ENCODE measurements at regions not wholly inside any gene's neighbourhood (a gene's known extent, or its start where the extent isn't known, plus 50 kb on each side); places are given as distances from the start of the nearest gene placed in this dataset.

DNA sequence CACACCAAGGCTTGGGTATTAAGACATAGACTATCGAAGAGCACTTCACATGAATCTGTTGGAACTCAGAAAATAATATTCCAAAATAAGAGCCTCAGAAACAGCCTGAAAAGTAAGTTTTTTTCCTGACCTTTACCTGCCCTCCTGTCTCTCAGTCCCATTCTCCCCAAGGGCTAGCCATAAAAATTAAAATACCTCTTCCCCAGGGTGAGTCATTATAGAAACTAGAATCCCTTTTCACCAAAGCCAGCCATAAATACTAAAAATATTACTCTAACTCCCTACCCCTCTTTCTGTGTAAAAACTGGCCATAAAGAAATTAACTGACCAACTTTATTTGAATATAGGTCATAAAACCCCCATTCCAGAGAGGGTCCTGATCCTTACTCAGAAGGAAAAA, 87.9 kb upstream of the TMEM106B start:
- Histone ChIP-seq H3K27me3 (ENCODE audit: insufficient read depth, low read depth) (no peaks in the 10 kb centered on the region), H3K27ac (no peak overlapping the region), H3K79me2 (ENCODE audit: insufficient read depth, low read depth) (no peaks in the 10 kb centered on the region), H4K20me1 (ENCODE audit: insufficient read depth) (no peaks in the 10 kb centered on the region), H3K4me1 (ENCODE audit: low read depth, poor library complexity, severe bottlenecking) (no peaks in the 10 kb centered on the region), H3K4me3 (IDR thresholded peaks at IDR 0.05; ENCODE audit: insufficient read depth, low read depth, low read length) (no peak overlapping the region), H3K4me2 (no peak overlapping the region), H2AFZ (ENCODE audit: low read depth) (no peak overlapping the region), H3K9ac (no peak overlapping the region), H3K36me3 (ENCODE audit: insufficient read depth) (no peaks in the 10 kb centered on the region)
- TF ChIP-seq, protein P1, sequence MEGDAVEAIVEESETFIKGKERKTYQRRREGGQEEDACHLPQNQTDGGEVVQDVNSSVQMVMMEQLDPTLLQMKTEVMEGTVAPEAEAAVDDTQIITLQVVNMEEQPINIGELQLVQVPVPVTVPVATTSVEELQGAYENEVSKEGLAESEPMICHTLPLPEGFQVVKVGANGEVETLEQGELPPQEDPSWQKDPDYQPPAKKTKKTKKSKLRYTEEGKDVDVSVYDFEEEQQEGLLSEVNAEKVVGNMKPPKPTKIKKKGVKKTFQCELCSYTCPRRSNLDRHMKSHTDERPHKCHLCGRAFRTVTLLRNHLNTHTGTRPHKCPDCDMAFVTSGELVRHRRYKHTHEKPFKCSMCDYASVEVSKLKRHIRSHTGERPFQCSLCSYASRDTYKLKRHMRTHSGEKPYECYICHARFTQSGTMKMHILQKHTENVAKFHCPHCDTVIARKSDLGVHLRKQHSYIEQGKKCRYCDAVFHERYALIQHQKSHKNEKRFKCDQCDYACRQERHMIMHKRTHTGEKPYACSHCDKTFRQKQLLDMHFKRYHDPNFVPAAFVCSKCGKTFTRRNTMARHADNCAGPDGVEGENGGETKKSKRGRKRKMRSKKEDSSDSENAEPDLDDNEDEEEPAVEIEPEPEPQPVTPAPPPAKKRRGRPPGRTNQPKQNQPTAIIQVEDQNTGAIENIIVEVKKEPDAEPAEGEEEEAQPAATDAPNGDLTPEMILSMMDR (conservative IDR thresholded peaks at IDR 0.05; ENCODE audit: low read depth, low read length) = no peak

DNA sequence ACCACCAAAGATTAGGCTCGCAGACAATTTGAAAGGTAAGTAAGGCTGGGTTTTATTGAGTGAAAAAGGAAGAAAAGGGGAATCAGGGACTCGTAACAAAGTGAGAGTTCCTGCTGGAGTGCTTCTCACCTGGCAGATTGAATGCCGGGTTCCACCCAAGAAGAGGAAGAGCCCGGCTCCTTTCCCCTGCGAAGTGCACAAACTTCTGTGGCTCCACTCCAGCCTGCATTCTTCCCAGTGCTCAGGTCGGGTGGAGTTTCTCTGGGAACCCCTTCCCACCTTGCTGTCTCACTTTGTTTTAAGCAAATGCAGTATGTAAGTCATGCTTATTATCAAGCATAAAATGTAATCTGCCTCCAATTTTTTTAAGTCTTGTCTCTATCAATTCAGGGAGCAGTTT, 87.1 kb upstream of the TMEM106B start:
- TF ChIP-seq, protein P1 (conservative IDR thresholded peaks at IDR 0.05; ENCODE audit: low read depth, low read length) = no peak
- Histone ChIP-seq H2AFZ (ENCODE audit: low read depth) (no peak overlapping the region), H3K4me2 (no peak overlapping the region)

DNA sequence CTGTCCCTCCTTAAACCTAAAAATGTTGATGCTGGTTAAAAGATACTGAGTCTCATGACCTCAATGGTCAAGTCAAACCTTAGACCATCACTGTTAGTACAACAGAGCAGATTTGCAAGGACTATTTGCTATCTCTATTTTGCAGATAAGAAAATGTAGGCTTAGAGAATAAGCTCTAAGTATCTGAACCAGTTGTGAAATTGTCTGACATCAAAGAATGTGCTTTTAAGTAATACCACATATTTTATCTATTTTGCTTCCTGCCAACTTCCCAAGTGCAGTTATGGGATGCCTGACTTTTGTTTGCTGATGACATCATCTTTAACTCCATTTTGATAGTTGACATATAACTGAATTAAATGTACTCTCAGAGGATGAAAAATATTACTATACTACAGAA, 83.6 kb upstream of the TMEM106B start:
- H3K4me3 ChIP-seq (IDR thresholded peaks at IDR 0.05; ENCODE audit: insufficient read depth, low read depth, low read length) = no peak overlapping the region
- no peaks in the 10 kb centered on the region for H3K79me2 ChIP-seq (ENCODE audit: insufficient read depth, low read depth)
- no peak overlapping the region for H3K9ac ChIP-seq
- TF ChIP-seq, protein P1 (conservative IDR thresholded peaks at IDR 0.05; ENCODE audit: low read depth, low read length) = no peak
- H2AFZ ChIP-seq (ENCODE audit: low read depth) = no peak overlapping the region
- H3K4me1 ChIP-seq (ENCODE audit: low read depth, poor library complexity, severe bottlenecking) = no peaks in the 10 kb centered on the region
- H3K4me2 ChIP-seq = no peak overlapping the region
- no peaks in the 10 kb centered on the region for H3K27me3 ChIP-seq (ENCODE audit: insufficient read depth, low read depth)
- H4K20me1 ChIP-seq (ENCODE audit: insufficient read depth) = no peaks in the 10 kb centered on the region
- no peaks in the 10 kb centered on the region for H3K36me3 ChIP-seq (ENCODE audit: insufficient read depth)
- H3K27ac ChIP-seq = no peak overlapping the region

More for the DNA sequence above, 87.1 kb upstream of the TMEM106B start:
- H3K27me3 ChIP-seq (ENCODE audit: insufficient read depth, low read depth) = no peaks in the 10 kb centered on the region
- H4K20me1 ChIP-seq (ENCODE audit: insufficient read depth) = no peaks in the 10 kb centered on the region
- no peak overlapping the region for H3K9ac ChIP-seq
- no peaks in the 10 kb centered on the region for H3K36me3 ChIP-seq (ENCODE audit: insufficient read depth)
- H3K79me2 ChIP-seq (ENCODE audit: insufficient read depth, low read depth) = no peaks in the 10 kb centered on the region
- H3K27ac ChIP-seq = no peak overlapping the region
- H3K4me3 ChIP-seq (IDR thresholded peaks at IDR 0.05; ENCODE audit: insufficient read depth, low read depth, low read length) = no peak overlapping the region
- no peaks in the 10 kb centered on the region for H3K4me1 ChIP-seq (ENCODE audit: low read depth, poor library complexity, severe bottlenecking)

DNA sequence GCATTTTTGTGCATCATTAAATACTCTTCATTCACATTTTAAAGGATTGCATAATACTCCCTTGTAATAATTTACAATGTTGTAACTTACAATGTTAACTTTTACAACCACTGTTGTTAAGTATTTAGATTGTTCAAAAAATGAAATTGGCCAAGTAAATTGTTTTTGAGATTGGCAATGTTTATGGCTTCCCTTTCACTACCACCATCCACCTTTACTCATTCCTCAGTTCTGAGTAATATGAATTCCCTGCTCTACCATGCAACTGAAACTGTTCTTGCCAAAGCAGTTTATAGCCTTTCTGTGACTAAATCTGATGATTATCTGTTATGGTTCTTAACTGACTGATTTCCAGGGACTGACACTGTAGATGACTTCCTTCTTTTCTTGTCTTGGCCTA, 80.5 kb upstream of the TMEM106B start:
- no peak overlapping the region for H3K4me3 ChIP-seq (IDR thresholded peaks at IDR 0.05; ENCODE audit: insufficient read depth, low read depth, low read length)
- TF ChIP-seq, protein P1 (conservative IDR thresholded peaks at IDR 0.05; ENCODE audit: low read depth, low read length) = no peak
- no peaks in the 10 kb centered on the region for H3K4me1 ChIP-seq (ENCODE audit: low read depth, poor library complexity, severe bottlenecking)
- H3K4me2 ChIP-seq = no peak overlapping the region
- H4K20me1 ChIP-seq (ENCODE audit: insufficient read depth) = no peaks in the 10 kb centered on the region
- H3K36me3 ChIP-seq (ENCODE audit: insufficient read depth) = no peaks in the 10 kb centered on the region
- no peaks in the 10 kb centered on the region for H3K27me3 ChIP-seq (ENCODE audit: insufficient read depth, low read depth)
- H2AFZ ChIP-seq (ENCODE audit: low read depth) = no peak overlapping the region
- H3K27ac ChIP-seq = no peak overlapping the region
- no peaks in the 10 kb centered on the region for H3K79me2 ChIP-seq (ENCODE audit: insufficient read depth, low read depth)
- no peak overlapping the region for H3K9ac ChIP-seq

All from KMS-11 (cell line).